ENCODE measurements at regions not wholly inside any gene's neighbourhood (a gene's known extent, or its start where the extent isn't known, plus 50 kb on each side); places are given as distances from the start of the nearest gene placed in this dataset.

- Histone ChIP-seq H3K27me3 (peaks cover 9% of the 10 kb centered on the region), H3K9me3 (no peaks in the 10 kb centered on the region), H3K4me1 (no peaks in the 10 kb centered on the region), H3K36me3 (no peaks in the 10 kb centered on the region), H3K4me3 (ENCODE audit: low read depth, low read length) (no peak overlapping the region)
- DNase-seq, result no peak
- no peak for TF ChIP-seq CTCF (IDR thresholded peaks at IDR 0.05; ENCODE audit: low read depth, low read length)
Observed at GRCh38 chr20:62557462-62557861, 81.7 kb upstream of the GATA5 start.

- Histone ChIP-seq H3K4me1 (no peaks in the 10 kb centered on the region), H3K9me3 (no peaks in the 10 kb centered on the region), H3K4me3 (ENCODE audit: low read depth, low read length) (no peak overlapping the region), H3K27me3 (peaks cover 4% of the 10 kb centered on the region), H3K36me3 (no peaks in the 10 kb centered on the region)
- no peak for TF ChIP-seq CTCF (IDR thresholded peaks at IDR 0.05; ENCODE audit: low read depth, low read length)
- no peak for DNase-seq
Observed at GRCh38 chr20:62557999-62558408, 82.2 kb upstream of the GATA5 start.

- no peak for DNase-seq
- H3K4me1 ChIP-seq, result no peaks in the 10 kb centered on the region
- no peaks in the 10 kb centered on the region for H3K9me3 ChIP-seq
- H3K4me3 ChIP-seq (ENCODE audit: low read depth, low read length), result no peak overlapping the region
- H3K27me3 ChIP-seq, result no peaks in the 10 kb centered on the region
- H3K36me3 ChIP-seq, result no peaks in the 10 kb centered on the region
- no peak for TF ChIP-seq CTCF (IDR thresholded peaks at IDR 0.05; ENCODE audit: low read depth, low read length)
Observed at GRCh38 chr20:62558779-62559178, 83.0 kb upstream of the GATA5 start.

- Histone ChIP-seq H3K4me1 (no peaks in the 10 kb centered on the region), H3K27me3 (no peaks in the 10 kb centered on the region)
Observed at GRCh38 chr20:62560162-62560561, 82.1 kb upstream of the SLCO4A1 start.

GRCh38 chr20:62561182-62561581 is 81.1 kb upstream of the SLCO4A1 start:
- no peaks in the 10 kb centered on the region for H3K9me3 ChIP-seq
- H3K36me3 ChIP-seq, result no peaks in the 10 kb centered on the region
- no peak for TF ChIP-seq CTCF (IDR thresholded peaks at IDR 0.05; ENCODE audit: low read depth, low read length)
- DNase-seq, result no peak
- H3K4me3 ChIP-seq (ENCODE audit: low read depth, low read length), result no peak overlapping the region
- H3K27me3 ChIP-seq, result no peaks in the 10 kb centered on the region
- no peaks in the 10 kb centered on the region for H3K4me1 ChIP-seq

More at GRCh38 chr20:62560162-62560561, 82.1 kb upstream of the SLCO4A1 start:
- H3K9me3 ChIP-seq, result no peaks in the 10 kb centered on the region
- no peak for DNase-seq
- no peak for TF ChIP-seq CTCF (IDR thresholded peaks at IDR 0.05; ENCODE audit: low read depth, low read length)
- H3K4me3 ChIP-seq (ENCODE audit: low read depth, low read length), result no peak overlapping the region
- no peaks in the 10 kb centered on the region for H3K36me3 ChIP-seq

GRCh38 chr20:62561948-62562347 is 80.4 kb upstream of the SLCO4A1 start:
- no peaks in the 10 kb centered on the region for H3K27me3 ChIP-seq
- no peak overlapping the region for H3K4me3 ChIP-seq (ENCODE audit: low read depth, low read length)
- no peaks in the 10 kb centered on the region for H3K9me3 ChIP-seq
- no peak for DNase-seq
- TF ChIP-seq CTCF (IDR thresholded peaks at IDR 0.05; ENCODE audit: low read depth, low read length), result no peak
- H3K36me3 ChIP-seq, result no peaks in the 10 kb centered on the region
- no peaks in the 10 kb centered on the region for H3K4me1 ChIP-seq

All from BE2C (cell line).